ENCODE measurements at regions not wholly inside any gene's neighbourhood (a gene's known extent, or its start where the extent isn't known, plus 50 kb on each side); places are given as distances from the start of the nearest gene placed in this dataset.

DNA sequence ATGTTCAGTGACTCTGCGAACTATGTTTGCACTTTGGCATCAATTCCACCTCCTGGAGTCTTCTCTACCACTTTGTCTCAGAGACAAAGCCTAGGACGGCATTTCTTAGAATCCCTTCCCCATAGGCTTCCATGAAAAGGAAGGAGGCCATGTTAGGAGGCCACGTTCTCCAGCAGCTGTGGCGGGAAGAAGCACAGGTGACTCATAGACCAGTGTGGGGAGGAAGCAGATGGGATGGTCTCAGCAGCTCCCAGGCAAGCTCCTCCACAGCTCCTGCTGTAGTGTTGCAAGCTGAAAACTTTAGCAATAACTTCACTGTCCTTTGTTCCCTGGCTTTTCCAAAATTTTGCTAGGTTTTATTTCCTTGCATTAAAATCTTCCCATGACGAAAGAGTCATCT lies 781.3 kb upstream of the ID2 start:
- in situ Hi-C loops (cut with MboI; ENCODE audit: low sequenced_read_pairs) = no loop called here

- in situ Hi-C loops (cut with MboI; ENCODE audit: low sequenced_read_pairs) = no loop called here
These were observed 779.5 kb upstream of the ID2 start for GRCh38 chr2:7902251-7902765.

DNA sequence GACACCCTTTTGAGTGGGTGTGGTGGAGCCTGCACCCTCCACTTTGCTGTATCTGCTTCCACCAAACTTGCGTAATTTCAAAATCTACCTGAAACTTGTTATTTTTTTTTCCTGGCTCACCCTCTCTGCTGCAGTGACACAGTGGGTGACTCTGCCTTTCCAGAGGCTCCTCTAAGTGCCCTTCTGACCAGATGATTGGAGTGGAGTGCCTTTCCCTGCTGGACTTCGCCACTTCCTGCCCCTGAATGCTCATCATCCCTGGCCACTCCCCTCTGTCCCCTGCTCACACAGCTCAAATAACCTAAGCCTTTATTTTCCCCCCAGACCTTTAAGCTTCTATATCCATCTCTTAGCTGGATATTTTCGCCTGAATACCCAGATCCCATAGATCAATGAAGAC lies 777.5 kb upstream of the ID2 start:
- in situ Hi-C loops (cut with MboI; ENCODE audit: low sequenced_read_pairs) = no loop called here

DNA sequence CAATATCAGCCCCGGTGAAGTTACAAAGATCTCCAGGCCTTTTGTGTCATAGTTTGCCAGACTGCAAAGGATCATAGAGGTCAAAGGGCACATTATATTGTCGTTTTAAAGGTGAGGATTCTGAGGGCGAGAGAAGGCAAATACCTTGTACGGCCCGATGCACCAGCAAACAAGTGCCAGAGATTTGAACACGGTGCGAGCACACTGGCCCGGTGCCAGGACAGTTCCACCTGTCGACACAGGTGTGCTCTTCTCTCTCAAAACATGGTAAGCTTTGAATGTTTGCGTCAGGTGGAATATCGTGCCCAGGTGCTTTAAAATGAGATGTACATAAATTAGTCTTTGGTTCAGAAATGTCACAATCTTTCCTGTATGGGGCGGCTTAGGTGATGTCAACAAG lies 776.1 kb upstream of the ID2 start:
- in situ Hi-C loops (cut with MboI; ENCODE audit: low sequenced_read_pairs) = no loop called here

- in situ Hi-C loops (cut with MboI; ENCODE audit: low sequenced_read_pairs) = no loop called here
These were observed 775.4 kb upstream of the ID2 start for GRCh38 chr2:7906431-7906830.

DNA sequence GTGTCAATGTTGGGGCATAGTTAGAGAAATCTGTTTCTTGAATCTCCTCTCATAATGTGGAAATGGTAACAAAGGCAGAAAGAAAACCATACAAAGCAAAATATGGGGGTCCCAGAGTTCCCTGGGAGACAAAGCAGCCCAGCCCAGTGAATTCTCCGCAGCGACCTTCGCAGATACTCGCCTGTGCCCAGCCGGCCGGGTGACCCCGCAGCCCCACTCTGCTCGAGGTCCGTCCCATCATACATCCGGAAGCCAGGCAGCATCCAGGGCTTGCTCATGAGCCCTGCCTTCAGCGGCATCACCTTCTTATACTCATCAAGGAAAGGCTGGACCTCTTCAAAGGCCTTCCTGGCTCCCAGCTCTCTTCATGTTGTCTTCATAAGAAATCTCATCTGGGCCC lies 774.8 kb upstream of the ID2 start:
- in situ Hi-C loops (cut with MboI; ENCODE audit: low sequenced_read_pairs) = no loop called here

GRCh38 chr2:7910752-7911151 lies 771.1 kb upstream of the ID2 start:
- in situ Hi-C loops (cut with MboI; ENCODE audit: low sequenced_read_pairs) = no loop called here

DNA sequence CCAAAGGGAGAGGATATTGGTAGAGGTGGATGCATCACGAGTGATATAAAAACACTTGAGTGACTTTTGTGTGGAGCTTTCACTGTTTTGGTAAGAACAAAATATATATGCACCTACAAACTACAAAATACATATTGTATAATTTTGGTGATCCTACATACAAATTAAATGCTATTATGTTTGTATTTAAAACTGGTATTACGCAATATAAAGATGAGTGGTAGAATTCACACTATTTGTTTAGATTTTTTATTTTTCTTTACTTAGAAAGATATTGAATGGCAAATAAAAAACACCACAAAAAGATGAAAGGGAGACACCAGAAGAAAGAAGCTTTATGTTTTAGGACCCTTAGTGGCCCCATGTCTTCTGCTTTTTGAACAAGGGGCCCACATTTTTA lies 770.7 kb upstream of the ID2 start:
- in situ Hi-C loops (cut with MboI; ENCODE audit: low sequenced_read_pairs) = no loop called here

DNA sequence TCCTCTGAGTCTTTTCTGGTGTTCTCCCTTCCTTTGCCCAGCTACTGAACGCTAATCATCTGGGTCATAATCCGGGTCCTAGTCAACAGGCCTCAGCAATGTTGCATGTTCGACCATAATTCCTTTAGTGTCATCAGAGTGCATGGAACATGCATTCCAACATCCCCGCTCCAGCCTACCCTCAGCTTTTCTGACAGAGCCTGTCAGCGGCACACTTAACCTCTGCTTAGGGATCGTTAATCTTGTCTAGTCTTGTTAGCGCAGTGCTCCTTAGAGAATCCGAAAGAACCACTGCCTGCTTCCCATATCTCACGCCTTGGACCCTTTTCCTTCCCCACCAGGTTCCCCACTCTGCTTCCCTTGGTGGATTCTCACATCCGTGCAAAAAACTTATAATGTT lies 767.9 kb upstream of the ID2 start:
- in situ Hi-C loops (cut with MboI; ENCODE audit: low sequenced_read_pairs) = no loop called here

- in situ Hi-C loops (cut with MboI; ENCODE audit: low sequenced_read_pairs) = no loop called here
These were observed 766.4 kb upstream of the ID2 start for GRCh38 chr2:7915302-7916091.

- in situ Hi-C loops (cut with MboI; ENCODE audit: low sequenced_read_pairs) = no loop called here
These were observed 765.2 kb upstream of the ID2 start for GRCh38 chr2:7916670-7917069.

GRCh38 chr2:7919510-7919909 lies 762.3 kb upstream of the ID2 start:
- in situ Hi-C loops (cut with MboI; ENCODE audit: low sequenced_read_pairs) = no loop called here

- in situ Hi-C loops (cut with MboI; ENCODE audit: low sequenced_read_pairs) = no loop called here
These were observed 757.7 kb upstream of the ID2 start for GRCh38 chr2:7924023-7924762.

- in situ Hi-C loops (cut with MboI; ENCODE audit: low sequenced_read_pairs) = no loop called here
These were observed 756.4 kb upstream of the ID2 start for GRCh38 chr2:7925506-7925905.

GRCh38 chr2:7927691-7928090 lies 754.2 kb upstream of the ID2 start:
- in situ Hi-C loops (cut with MboI; ENCODE audit: low sequenced_read_pairs) = no loop called here

DNA sequence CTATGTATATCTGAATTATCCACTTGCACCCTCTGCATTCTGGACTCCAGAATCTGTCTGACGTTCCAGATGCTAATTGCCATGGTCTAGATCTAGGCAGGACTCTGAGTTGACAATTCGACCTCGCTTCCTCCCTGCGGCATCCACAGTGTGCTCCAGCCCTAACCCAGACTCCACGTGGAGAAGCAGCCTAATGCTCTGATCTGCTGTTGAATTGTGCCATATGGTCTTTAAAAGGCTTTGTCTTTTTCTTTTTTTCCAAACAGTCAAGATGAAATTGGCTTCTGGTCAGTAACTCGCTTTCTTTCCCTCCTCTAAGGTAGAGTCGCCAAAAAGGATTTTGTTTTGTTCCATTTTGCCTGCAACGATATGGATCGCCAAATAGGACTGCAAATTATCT lies 752.6 kb upstream of the ID2 start:
- in situ Hi-C loops (cut with MboI; ENCODE audit: low sequenced_read_pairs) = no loop called here

DNA sequence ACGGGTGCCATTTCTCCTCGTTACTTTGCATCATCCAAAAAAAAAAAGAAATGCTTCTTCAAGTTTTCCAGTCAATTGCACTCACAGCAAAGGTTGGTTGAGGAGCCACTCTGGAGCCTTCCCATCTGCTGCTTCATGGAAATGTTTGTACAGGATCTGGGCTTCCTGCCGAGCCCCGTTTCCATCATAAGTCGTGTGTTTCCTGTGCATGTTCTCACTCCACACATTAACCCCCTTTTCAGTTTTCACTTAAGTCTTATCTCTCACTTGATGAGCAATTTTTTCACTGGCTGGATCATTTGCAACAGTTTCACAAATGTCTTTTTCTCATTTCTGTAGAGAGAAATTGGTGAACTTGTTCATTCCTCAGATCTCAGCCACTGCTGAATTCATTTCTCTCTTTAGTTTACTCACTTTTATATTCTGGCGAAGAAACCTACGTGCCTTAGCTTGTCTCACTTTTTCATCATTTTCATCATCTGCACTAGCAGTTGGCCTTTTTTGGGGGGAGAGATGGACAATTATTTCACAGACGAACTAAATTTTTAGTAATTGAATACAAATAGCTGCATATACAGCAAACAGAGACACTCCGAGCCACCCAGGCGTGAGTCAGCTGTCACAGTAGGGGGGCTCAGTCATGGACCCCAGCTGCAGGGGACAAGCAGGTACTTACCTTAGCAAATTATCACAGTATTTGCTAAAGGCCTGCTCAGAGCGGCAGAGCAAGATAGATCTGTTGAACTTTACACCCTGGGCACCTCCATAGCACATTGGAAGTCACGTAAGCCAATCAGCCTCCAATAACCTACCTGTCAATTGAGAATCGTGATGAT lies 750.8 kb upstream of the ID2 start:
- in situ Hi-C loops (cut with MboI; ENCODE audit: low sequenced_read_pairs) = no loop called here

GRCh38 chr2:7931808-7932207 lies 750.0 kb upstream of the ID2 start:
- in situ Hi-C loops (cut with MboI; ENCODE audit: low sequenced_read_pairs) = no loop called here

GRCh38 chr2:7933672-7934071 lies 748.2 kb upstream of the ID2 start:
- in situ Hi-C loops (cut with MboI; ENCODE audit: low sequenced_read_pairs) = no loop called here

- in situ Hi-C loops (cut with MboI; ENCODE audit: low sequenced_read_pairs) = no loop called here
These were observed 747.4 kb upstream of the ID2 start for GRCh38 chr2:7934476-7934875.

GRCh38 chr2:7937082-7937481 lies 744.8 kb upstream of the ID2 start:
- in situ Hi-C loops (cut with MboI; ENCODE audit: low sequenced_read_pairs) = no loop called here
